ENCODE measurements at regions not wholly inside any gene's neighbourhood (a gene's known extent, or its start where the extent isn't known, plus 50 kb on each side); places are given as distances from the start of the nearest gene placed in this dataset.

- no peak for ATAC-seq (ENCODE audit: low FRiP score)
- DNase-seq: no peak
- Histone ChIP-seq H3K4me3 (ENCODE audit: low read length in 2 of 2) (no peak overlapping the region), H3K27me3 (ENCODE audit: control insufficient read depth in 1 of 2, insufficient read depth in 2 of 2, low read length in 1 of 2) (no peaks in the 10 kb centered on the region), H3K36me3 (ENCODE audit: control insufficient read depth in 1 of 2, insufficient read depth in 2 of 2, low read length in 1 of 2) (no peaks in the 10 kb centered on the region), H3K4me1 (ENCODE audit: control insufficient read depth in 1 of 2, insufficient read depth in 2 of 2, low read length in 2 of 2) (no peaks in the 10 kb centered on the region), H3K9me3 (ENCODE audit: control insufficient read depth, low read length) (peaks cover 2% of the 10 kb centered on the region), H3K27ac (ENCODE audit: low read depth in 1 of 2, low read length in 2 of 2) (no peak overlapping the region)
- 68 to 90% methylated on average over 1 of the region's 1 CpG for WGBS, 2 donors
- intact Hi-C loops (cut with DNase I): no loop called here
Measured at GRCh38 chr1:230550428-230550827, 91.9 kb upstream of the COG2 start.

GRCh38 chr1:230549625-230550024 is 92.7 kb upstream of the COG2 start:
- Histone ChIP-seq H3K27me3 (ENCODE audit: control insufficient read depth in 1 of 2, insufficient read depth in 2 of 2, low read length in 1 of 2) (no peaks in the 10 kb centered on the region), H3K27ac (ENCODE audit: low read depth in 1 of 2, low read length in 2 of 2) (no peak overlapping the region), H3K36me3 (ENCODE audit: control insufficient read depth in 1 of 2, insufficient read depth in 2 of 2, low read length in 1 of 2) (no peaks in the 10 kb centered on the region), H3K4me1 (ENCODE audit: control insufficient read depth in 1 of 2, insufficient read depth in 2 of 2, low read length in 2 of 2) (no peaks in the 10 kb centered on the region), H3K4me3 (ENCODE audit: low read length in 2 of 2) (no peak overlapping the region), H3K9me3 (ENCODE audit: control insufficient read depth, low read length) (peaks cover 2% of the 10 kb centered on the region)
- WGBS, 2 donors: 26 to 37% methylated on average over 1 of the region's 1 CpG
- ATAC-seq (ENCODE audit: low FRiP score): no peak
- intact Hi-C loops (cut with DNase I): no loop called here
- DNase-seq: no peak

- no peak for ATAC-seq (ENCODE audit: low FRiP score)
- no peak overlapping the region for H3K4me3 ChIP-seq (ENCODE audit: low read length in 2 of 2)
- intact Hi-C loops (cut with DNase I): no loop called here
- no peak overlapping the region for H3K27ac ChIP-seq (ENCODE audit: low read depth in 1 of 2, low read length in 2 of 2)
- H3K36me3 ChIP-seq (ENCODE audit: control insufficient read depth in 1 of 2, insufficient read depth in 2 of 2, low read length in 1 of 2): no peaks in the 10 kb centered on the region
- H3K4me1 ChIP-seq (ENCODE audit: control insufficient read depth in 1 of 2, insufficient read depth in 2 of 2, low read length in 2 of 2): no peaks in the 10 kb centered on the region
- peaks cover 2% of the 10 kb centered on the region for H3K9me3 ChIP-seq (ENCODE audit: control insufficient read depth, low read length)
- H3K27me3 ChIP-seq (ENCODE audit: control insufficient read depth in 1 of 2, insufficient read depth in 2 of 2, low read length in 1 of 2): no peaks in the 10 kb centered on the region
- no peak for DNase-seq
- 45 to 51% methylated on average over 5 of the region's 5 CpGs for WGBS, 2 donors
Measured at GRCh38 chr1:230548997-230549396, 93.3 kb upstream of the COG2 start.

GRCh38 chr1:230548357-230548756 is 93.9 kb upstream of the COG2 start:
- WGBS, 2 donors: 43 to 84% methylated on average over 2 of the region's 2 CpGs

GRCh38 chr1:230545181-230545580 is 97.1 kb upstream of the COG2 start:
- Histone ChIP-seq H3K9me3 (ENCODE audit: control insufficient read depth, low read length) (no peaks in the 10 kb centered on the region), H3K4me3 (ENCODE audit: low read length in 2 of 2) (no peak overlapping the region), H3K36me3 (ENCODE audit: control insufficient read depth in 1 of 2, insufficient read depth in 2 of 2, low read length in 1 of 2) (no peaks in the 10 kb centered on the region), H3K4me1 (ENCODE audit: control insufficient read depth in 1 of 2, insufficient read depth in 2 of 2, low read length in 2 of 2) (no peaks in the 10 kb centered on the region), H3K27me3 (ENCODE audit: control insufficient read depth in 1 of 2, insufficient read depth in 2 of 2, low read length in 1 of 2) (no peaks in the 10 kb centered on the region), H3K27ac (ENCODE audit: low read depth in 1 of 2, low read length in 2 of 2) (no peak overlapping the region)
- DNase-seq: no peak
- intact Hi-C loops (cut with DNase I): no loop called here
- 79 to 89% methylated on average over 3 of the region's 3 CpGs for WGBS, 2 donors
- no peak for ATAC-seq (ENCODE audit: low FRiP score)

More at GRCh38 chr1:230548357-230548756, 93.9 kb upstream of the COG2 start:
- Histone ChIP-seq H3K27me3 (ENCODE audit: control insufficient read depth in 1 of 2, insufficient read depth in 2 of 2, low read length in 1 of 2) (no peaks in the 10 kb centered on the region), H3K4me1 (ENCODE audit: control insufficient read depth in 1 of 2, insufficient read depth in 2 of 2, low read length in 2 of 2) (no peaks in the 10 kb centered on the region), H3K9me3 (ENCODE audit: control insufficient read depth, low read length) (peaks cover 2% of the 10 kb centered on the region), H3K4me3 (ENCODE audit: low read length in 2 of 2) (no peak overlapping the region), H3K27ac (ENCODE audit: low read depth in 1 of 2, low read length in 2 of 2) (no peak overlapping the region), H3K36me3 (ENCODE audit: control insufficient read depth in 1 of 2, insufficient read depth in 2 of 2, low read length in 1 of 2) (no peaks in the 10 kb centered on the region)
- intact Hi-C loops (cut with DNase I): no loop called here
- DNase-seq (no peak), ATAC-seq (ENCODE audit: low FRiP score) (no peak)

- ATAC-seq (ENCODE audit: low FRiP score) (no peak), DNase-seq (no peak)
- Histone ChIP-seq H3K4me3 (ENCODE audit: low read length in 2 of 2) (no peak overlapping the region), H3K27me3 (ENCODE audit: control insufficient read depth in 1 of 2, insufficient read depth in 2 of 2, low read length in 1 of 2) (no peaks in the 10 kb centered on the region), H3K9me3 (ENCODE audit: control insufficient read depth, low read length) (no peaks in the 10 kb centered on the region), H3K4me1 (ENCODE audit: control insufficient read depth in 1 of 2, insufficient read depth in 2 of 2, low read length in 2 of 2) (no peaks in the 10 kb centered on the region), H3K27ac (ENCODE audit: low read depth in 1 of 2, low read length in 2 of 2) (no peak overlapping the region), H3K36me3 (ENCODE audit: control insufficient read depth in 1 of 2, insufficient read depth in 2 of 2, low read length in 1 of 2) (no peaks in the 10 kb centered on the region)
- intact Hi-C loops (cut with DNase I): no loop called here
Measured at GRCh38 chr1:230544758-230545157, 97.5 kb upstream of the COG2 start.

GRCh38 chr1:230543085-230543484 is 99.2 kb upstream of the COG2 start:
- Histone ChIP-seq H3K27ac (ENCODE audit: low read depth in 1 of 2, low read length in 2 of 2) (no peak overlapping the region), H3K9me3 (ENCODE audit: control insufficient read depth, low read length) (peaks cover 3% of the 10 kb centered on the region), H3K27me3 (ENCODE audit: control insufficient read depth in 1 of 2, insufficient read depth in 2 of 2, low read length in 1 of 2) (no peaks in the 10 kb centered on the region), H3K4me3 (ENCODE audit: low read length in 2 of 2) (no peak overlapping the region), H3K36me3 (ENCODE audit: control insufficient read depth in 1 of 2, insufficient read depth in 2 of 2, low read length in 1 of 2) (no peaks in the 10 kb centered on the region), H3K4me1 (ENCODE audit: control insufficient read depth in 1 of 2, insufficient read depth in 2 of 2, low read length in 2 of 2) (no peaks in the 10 kb centered on the region)
- intact Hi-C loops (cut with DNase I): no loop called here
- DNase-seq (no peak), ATAC-seq (ENCODE audit: low FRiP score) (no peak)
- WGBS, 2 donors: 96 to 100% methylated on average over 2 of the region's 2 CpGs

GRCh38 chr1:230542681-230543080 is 99.6 kb upstream of the COG2 start:
- Histone ChIP-seq H3K27ac (ENCODE audit: low read depth in 1 of 2, low read length in 2 of 2) (no peak overlapping the region), H3K36me3 (ENCODE audit: control insufficient read depth in 1 of 2, insufficient read depth in 2 of 2, low read length in 1 of 2) (no peaks in the 10 kb centered on the region), H3K9me3 (ENCODE audit: control insufficient read depth, low read length) (peaks cover 4% of the 10 kb centered on the region), H3K4me1 (ENCODE audit: control insufficient read depth in 1 of 2, insufficient read depth in 2 of 2, low read length in 2 of 2) (no peaks in the 10 kb centered on the region), H3K4me3 (ENCODE audit: low read length in 2 of 2) (no peak overlapping the region), H3K27me3 (ENCODE audit: control insufficient read depth in 1 of 2, insufficient read depth in 2 of 2, low read length in 1 of 2) (no peaks in the 10 kb centered on the region)
- WGBS, 2 donors: 91 to 96% methylated on average over 2 of the region's 2 CpGs
- ATAC-seq (ENCODE audit: low FRiP score): no peak
- DNase-seq: no peak
- intact Hi-C loops (cut with DNase I): no loop called here

GRCh38 chr1:230542054-230542453 is 100.2 kb upstream of the COG2 start:
- H3K27ac ChIP-seq (ENCODE audit: low read depth in 1 of 2, low read length in 2 of 2): no peak overlapping the region
- intact Hi-C loops (cut with DNase I): no loop called here
- H3K36me3 ChIP-seq (ENCODE audit: control insufficient read depth in 1 of 2, insufficient read depth in 2 of 2, low read length in 1 of 2): no peaks in the 10 kb centered on the region
- H3K9me3 ChIP-seq (ENCODE audit: control insufficient read depth, low read length): peaks cover 4% of the 10 kb centered on the region
- ATAC-seq (ENCODE audit: low FRiP score) (no peak), DNase-seq (no peak)
- no peaks in the 10 kb centered on the region for H3K27me3 ChIP-seq (ENCODE audit: control insufficient read depth in 1 of 2, insufficient read depth in 2 of 2, low read length in 1 of 2)
- no peaks in the 10 kb centered on the region for H3K4me1 ChIP-seq (ENCODE audit: control insufficient read depth in 1 of 2, insufficient read depth in 2 of 2, low read length in 2 of 2)
- no peak overlapping the region for H3K4me3 ChIP-seq (ENCODE audit: low read length in 2 of 2)
